ENCODE measurements at regions not wholly inside any gene's neighbourhood (a gene's known extent, or its start where the extent isn't known, plus 50 kb on each side); places are given as distances from the start of the nearest gene placed in this dataset.

DNA sequence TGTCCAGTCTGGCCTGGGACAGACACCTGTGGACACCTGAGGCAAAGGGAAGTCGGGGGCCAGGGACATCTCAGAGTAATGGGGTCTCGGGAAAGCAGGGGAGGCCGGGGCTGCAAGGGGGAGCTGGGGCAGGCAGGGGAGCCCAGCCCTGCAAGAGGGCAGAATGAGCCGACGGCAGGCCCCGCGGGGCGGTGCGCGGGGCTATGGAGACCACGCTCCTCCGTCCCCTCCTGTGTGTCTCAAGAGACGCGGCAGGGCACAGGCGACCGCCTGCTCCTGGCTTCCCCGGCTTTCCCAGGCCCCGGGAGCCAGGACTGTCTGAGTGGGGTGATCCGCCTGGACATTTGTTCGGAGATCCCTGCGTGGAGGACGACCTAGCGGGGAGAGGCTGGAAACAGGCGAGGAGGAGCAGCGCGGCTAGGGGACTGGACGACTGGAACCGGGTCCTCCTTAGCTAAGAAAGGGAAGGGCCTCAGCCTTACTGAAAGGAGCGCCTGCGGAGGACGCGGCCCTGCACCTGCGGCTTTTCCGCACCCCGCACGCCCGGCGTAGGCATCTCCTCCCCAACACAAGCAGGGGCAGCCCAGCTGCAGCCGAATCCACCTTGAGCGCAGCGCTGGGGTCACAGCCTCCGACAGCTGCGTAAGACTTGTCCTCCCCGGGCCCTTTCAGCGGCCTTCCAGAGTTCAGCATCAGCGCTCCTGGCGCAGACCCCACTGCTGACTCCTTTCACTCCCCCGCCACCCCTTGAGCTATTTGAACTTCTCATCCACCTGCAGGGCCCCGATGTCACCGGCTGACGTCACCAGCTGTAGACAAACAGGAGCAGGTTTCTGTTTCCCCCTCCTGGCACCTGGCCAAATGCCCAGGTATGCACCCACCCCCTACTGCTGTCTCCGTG, 176.4 kb downstream of the ZNF248 start:
- no peaks in the 10 kb centered on the region for H3K9me2 ChIP-seq (replicated peaks; ENCODE audit: low read depth, low read length)
- H2AFZ ChIP-seq (ENCODE audit: low read length), result no peak overlapping the region
- TF ChIP-seq CTCF (conservative IDR thresholded peaks at IDR 0.05; ENCODE audit: low read length) (no peak), EZH2phosphoT487 (IDR thresholded peaks at IDR 0.05; ENCODE audit: borderline replicate concordance) (no peak)
- H3K9ac ChIP-seq (ENCODE audit: low read depth, low read length, poor library complexity, severe bottlenecking), result no peak overlapping the region
- H3K9me3 ChIP-seq (ENCODE audit: insufficient read depth, low read depth, low read length), result no peaks in the 10 kb centered on the region; the same call in 1 of the 2 replicates
- no peaks in the 10 kb centered on the region for H3K27me3 ChIP-seq (ENCODE audit: insufficient read depth, low read length, poor library complexity, severe bottlenecking)
- H3K79me2 ChIP-seq (ENCODE audit: insufficient read depth, low read length), result no peaks in the 10 kb centered on the region
- H3K36me3 ChIP-seq (ENCODE audit: insufficient read depth, low read length), result no peaks in the 10 kb centered on the region
- H3F3A ChIP-seq (ENCODE audit: low read depth), result no peaks in the 10 kb centered on the region
- no peak overlapping the region for H3K4me3 ChIP-seq (ENCODE audit: low read length, poor library complexity, severe bottlenecking)
- H3K4me2 ChIP-seq (ENCODE audit: low read depth, low read length, poor library complexity, severe bottlenecking), result no peak overlapping the region
- no peaks in the 10 kb centered on the region for H3K4me1 ChIP-seq (ENCODE audit: insufficient read depth, low read length, poor library complexity, severe bottlenecking)
- no peaks in the 10 kb centered on the region for H4K20me1 ChIP-seq (ENCODE audit: insufficient read depth, low read length, poor library complexity, severe bottlenecking)

DNA sequence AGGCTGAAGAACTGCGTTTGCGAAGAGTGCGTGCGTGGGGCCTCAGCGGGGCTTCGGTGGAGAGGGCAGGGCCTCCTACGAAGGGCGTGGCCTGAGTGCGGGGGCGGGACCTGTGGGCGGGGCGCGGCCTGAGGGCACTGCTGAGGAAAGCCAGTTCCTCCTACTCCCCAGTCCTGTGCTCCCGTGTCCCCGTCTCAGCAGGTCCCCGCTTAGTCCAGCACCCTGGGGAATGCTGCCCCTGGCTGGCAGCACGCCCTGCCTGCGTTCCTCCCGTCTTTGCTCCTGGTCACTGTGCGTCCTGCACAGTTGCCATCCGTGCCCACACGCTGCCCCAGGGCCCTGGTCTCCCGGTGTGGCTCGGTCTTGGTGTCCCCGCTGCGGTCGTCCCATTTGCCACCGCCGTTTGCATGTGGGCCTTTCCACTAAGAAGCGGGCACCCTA, 177.1 kb downstream of the ZNF248 start:
- Histone ChIP-seq H3K4me1 (ENCODE audit: insufficient read depth, low read length, poor library complexity, severe bottlenecking) (no peaks in the 10 kb centered on the region), H2AFZ (ENCODE audit: low read length) (no peak overlapping the region), H3K4me3 (ENCODE audit: low read length, poor library complexity, severe bottlenecking) (no peak overlapping the region), H3F3A (ENCODE audit: low read depth) (no peaks in the 10 kb centered on the region), H4K20me1 (ENCODE audit: insufficient read depth, low read length, poor library complexity, severe bottlenecking) (no peaks in the 10 kb centered on the region), H3K9me2 (replicated peaks; ENCODE audit: low read depth, low read length) (no peaks in the 10 kb centered on the region), H3K36me3 (ENCODE audit: insufficient read depth, low read length) (no peaks in the 10 kb centered on the region), H3K9me3 (ENCODE audit: insufficient read depth, low read depth, low read length) (no peaks in the 10 kb centered on the region; the same call in 1 of the 2 replicates), H3K4me2 (ENCODE audit: low read depth, low read length, poor library complexity, severe bottlenecking) (no peak overlapping the region), H3K27me3 (ENCODE audit: insufficient read depth, low read length, poor library complexity, severe bottlenecking) (no peaks in the 10 kb centered on the region), H3K9ac (ENCODE audit: low read depth, low read length, poor library complexity, severe bottlenecking) (no peak overlapping the region), H3K79me2 (ENCODE audit: insufficient read depth, low read length) (no peaks in the 10 kb centered on the region)
- TF ChIP-seq EZH2phosphoT487 (IDR thresholded peaks at IDR 0.05; ENCODE audit: borderline replicate concordance) (no peak), CTCF (conservative IDR thresholded peaks at IDR 0.05; ENCODE audit: low read length) (no peak)

DNA sequence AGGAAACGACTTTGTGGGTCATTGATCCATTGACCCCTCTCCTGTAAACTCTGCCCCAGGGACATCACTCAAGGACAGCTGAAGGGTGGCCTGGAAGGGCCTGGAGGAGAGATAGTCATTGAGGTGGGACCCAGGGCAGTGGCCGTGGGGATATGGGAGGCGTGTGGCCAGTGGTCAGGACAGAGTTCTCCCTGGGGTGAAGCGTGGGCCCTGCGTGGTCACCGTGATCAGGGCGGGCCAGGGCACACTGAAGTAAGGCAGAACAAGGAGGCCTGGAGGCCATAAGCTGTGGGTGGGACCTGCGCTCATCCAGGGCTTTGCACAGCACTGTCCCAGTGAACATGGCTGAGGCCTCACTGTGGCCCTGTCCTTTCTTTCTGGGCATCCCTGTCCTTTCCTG, 177.9 kb downstream of the ZNF248 start:
- no peaks in the 10 kb centered on the region for H3K27me3 ChIP-seq (ENCODE audit: insufficient read depth, low read length, poor library complexity, severe bottlenecking)
- H3K4me3 ChIP-seq (ENCODE audit: low read length, poor library complexity, severe bottlenecking), result no peak overlapping the region
- no peaks in the 10 kb centered on the region for H4K20me1 ChIP-seq (ENCODE audit: insufficient read depth, low read length, poor library complexity, severe bottlenecking)
- H3K4me1 ChIP-seq (ENCODE audit: insufficient read depth, low read length, poor library complexity, severe bottlenecking), result no peaks in the 10 kb centered on the region
- H3K9me3 ChIP-seq (ENCODE audit: insufficient read depth, low read depth, low read length), result no peaks in the 10 kb centered on the region; the same call in 1 of the 2 replicates
- no peaks in the 10 kb centered on the region for H3K9me2 ChIP-seq (replicated peaks; ENCODE audit: low read depth, low read length)
- no peaks in the 10 kb centered on the region for H3K79me2 ChIP-seq (ENCODE audit: insufficient read depth, low read length)
- H3K36me3 ChIP-seq (ENCODE audit: insufficient read depth, low read length), result no peaks in the 10 kb centered on the region
- H3F3A ChIP-seq (ENCODE audit: low read depth), result no peaks in the 10 kb centered on the region
- H3K9ac ChIP-seq (ENCODE audit: low read depth, low read length, poor library complexity, severe bottlenecking), result no peak overlapping the region
- no peak overlapping the region for H3K4me2 ChIP-seq (ENCODE audit: low read depth, low read length, poor library complexity, severe bottlenecking)
- TF ChIP-seq EZH2phosphoT487 (IDR thresholded peaks at IDR 0.05; ENCODE audit: borderline replicate concordance), result no peak
- TF ChIP-seq CTCF (conservative IDR thresholded peaks at IDR 0.05; ENCODE audit: low read length), result no peak
- no peak overlapping the region for H2AFZ ChIP-seq (ENCODE audit: low read length)

Data from Loucy (cell line).